GM12878 (cell line): ENCODE measurements at regions not wholly inside any gene's neighbourhood (a gene's known extent, or its start where the extent isn't known, plus 50 kb on each side); places are given as distances from the start of the nearest gene placed in this dataset.

Source experiments
- FOXM1 ChIP-seq: IDR thresholded peaks from 2 replicates; pipeline ENCODE4 v1.6.1; 2012; ENCODE audit warnings: low read depth, mild to moderate bottlenecking, inconsistent platforms, low read length, moderate library complexity
- POLR2AphosphoS2 ChIP-seq: IDR thresholded peaks from 2 replicates; pipeline ENCODE4 v1.6.1; 2011; ENCODE audit warnings: low read depth, mild to moderate bottlenecking, low read length, improper control_type of control experiment, moderate library complexity
- SREBF1 ChIP-seq: IDR thresholded peaks from 2 replicates; pipeline ENCODE4 v1.6.1; 2012; ENCODE audit warnings: mild to moderate bottlenecking, low read length
- ZNF622 ChIP-seq: fragments of 450-650 bp; IDR thresholded peaks from 2 replicates; pipeline ENCODE4 v1.6.1; 2017; ENCODE audit warnings: mild to moderate bottlenecking, inconsistent platforms

DNA sequence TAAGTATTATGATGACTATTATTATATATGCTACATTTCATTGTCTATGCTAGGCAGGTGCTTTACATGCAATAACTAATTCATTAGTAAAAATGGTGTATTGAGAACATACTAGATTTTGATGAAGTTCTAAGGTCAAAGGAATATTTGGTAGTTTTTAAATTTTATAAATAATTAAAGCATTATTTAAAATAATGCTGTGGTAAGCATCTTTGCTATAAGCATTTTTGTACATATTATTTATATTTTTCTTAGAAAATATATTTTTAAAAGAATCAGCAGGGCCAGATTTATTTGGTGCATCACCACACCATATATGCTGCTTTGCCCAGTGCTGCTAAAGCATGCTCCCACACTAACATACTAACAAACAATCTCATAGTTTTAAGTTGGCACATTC, 517.9 kb downstream of the C6orf118 start:
- no peak for TF ChIP-seq ZNF622
- TF ChIP-seq FOXM1: no peak
- TF ChIP-seq POLR2AphosphoS2: no peak
- TF ChIP-seq SREBF1: no peak
